Myocyte (in vitro differentiated cells): ENCODE measurements at regions not wholly inside any gene's neighbourhood (a gene's known extent, or its start where the extent isn't known, plus 50 kb on each side); places are given as distances from the start of the nearest gene placed in this dataset.

ENCODE experiments used
- DNase-seq: peaks from one replicate; pipeline ENCODE4 v3.0.0-alpha.2; 2012; ENCODE audit warnings: low read depth

DNA sequence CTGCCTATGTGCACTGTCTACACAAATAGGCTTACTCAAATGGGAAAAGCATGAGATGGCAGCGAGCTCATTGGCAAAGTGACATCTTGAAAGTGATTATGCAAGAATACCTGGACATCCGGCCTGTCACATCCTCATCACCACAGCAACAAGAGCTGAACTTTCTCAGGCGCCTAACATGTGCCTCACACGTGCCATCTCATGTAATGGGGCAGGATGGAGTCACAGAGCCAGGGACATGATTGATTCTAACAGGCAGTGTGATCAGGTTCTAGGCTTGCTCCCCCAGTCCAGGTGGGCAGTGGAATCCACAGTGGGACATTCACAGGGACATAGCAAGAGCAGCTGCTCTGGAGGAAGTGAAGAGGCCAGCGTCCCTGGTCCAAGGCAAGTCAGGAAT lies 192.3 kb upstream of the SSTR4 start:
- DNase-seq = no peak

- no peak for DNase-seq
Measured at GRCh38 chr20:22844959-22845358, 190.2 kb upstream of the SSTR4 start.

DNA sequence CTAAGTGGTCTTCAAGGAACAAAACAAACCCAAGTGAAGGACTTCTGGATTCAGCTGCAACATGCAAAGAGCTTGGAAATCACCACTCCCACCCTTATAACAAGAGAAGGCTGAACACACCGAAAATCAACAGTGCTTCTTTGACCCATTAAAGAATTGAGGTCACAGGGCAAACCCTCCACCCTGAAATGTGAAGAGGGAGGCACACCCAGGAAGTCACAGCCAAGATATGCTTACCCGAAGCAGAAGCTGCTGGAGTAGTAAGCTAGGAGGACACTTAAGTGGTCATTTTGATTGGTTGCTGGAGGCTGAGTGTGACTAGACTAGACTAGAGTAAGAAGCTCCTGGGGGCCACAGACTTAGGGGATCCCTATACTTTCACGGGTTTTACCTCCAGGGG lies 188.2 kb upstream of the SSTR4 start:
- no peak for DNase-seq

- no peak for DNase-seq
Measured at GRCh38 chr20:22848364-22848763, 186.7 kb upstream of the SSTR4 start.

GRCh38 chr20:22851679-22852346 lies 183.3 kb upstream of the SSTR4 start:
- peak; percentile 50 for DNase-seq

- no peak for DNase-seq
Measured at GRCh38 chr20:22861231-22861980, 173.7 kb upstream of the SSTR4 start.

DNA sequence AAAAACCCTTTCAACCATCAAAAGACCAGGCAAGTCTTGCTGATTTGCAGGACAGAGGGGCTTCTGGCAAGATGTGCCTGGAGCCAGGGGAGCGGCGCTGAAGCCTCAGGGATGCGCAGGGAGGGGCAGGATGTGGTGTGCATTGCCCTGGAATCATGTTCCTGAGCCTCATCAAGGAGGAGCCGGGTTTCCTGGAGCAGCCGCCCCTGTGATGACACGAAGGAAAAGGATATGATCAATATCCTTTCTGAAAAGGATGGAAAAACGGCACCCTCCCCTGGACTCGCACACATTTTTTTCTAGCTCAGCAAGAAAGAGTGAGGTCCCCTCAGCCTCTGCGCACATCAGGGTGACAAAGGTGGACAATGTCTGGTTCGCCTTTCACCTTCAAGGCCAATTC lies 173.1 kb upstream of the SSTR4 start:
- no peak for DNase-seq

DNA sequence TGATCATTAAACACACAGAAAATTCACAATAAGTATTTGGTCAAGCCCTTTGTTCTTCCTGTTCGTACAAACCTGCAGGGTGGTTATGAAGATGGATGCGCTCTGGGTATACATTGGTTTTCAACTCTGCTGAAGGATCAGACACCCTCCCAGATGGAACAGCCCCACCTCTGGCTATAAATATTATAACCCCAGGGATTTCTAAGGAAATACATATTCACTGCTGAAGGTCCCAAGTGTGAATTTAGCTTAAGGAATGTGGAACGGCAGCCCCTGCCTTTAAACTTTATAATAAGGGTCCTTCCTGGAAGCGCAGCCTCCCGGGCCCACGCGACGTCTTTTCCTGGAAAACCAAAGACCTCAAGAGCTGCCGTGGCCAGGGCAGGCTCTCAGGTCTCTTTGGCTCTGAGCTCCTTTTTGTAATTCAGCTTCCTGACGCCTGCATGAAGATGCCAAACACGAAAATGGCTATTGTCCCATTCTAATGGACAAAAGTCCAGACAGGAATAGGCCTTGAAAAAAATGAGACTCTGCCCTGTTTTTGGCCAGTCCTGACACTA lies 172.4 kb upstream of the SSTR4 start:
- no peak for DNase-seq

- peak; percentile 19 for DNase-seq
Measured at GRCh38 chr20:22863826-22864225, 171.3 kb upstream of the SSTR4 start.

GRCh38 chr20:22866812-22867341 lies 168.2 kb upstream of the SSTR4 start:
- peak; percentile 67 for DNase-seq

GRCh38 chr20:22878166-22878565 lies 156.9 kb upstream of the SSTR4 start:
- DNase-seq = no peak

GRCh38 chr20:22880277-22880676 lies 154.8 kb upstream of the SSTR4 start:
- DNase-seq = no peak

DNA sequence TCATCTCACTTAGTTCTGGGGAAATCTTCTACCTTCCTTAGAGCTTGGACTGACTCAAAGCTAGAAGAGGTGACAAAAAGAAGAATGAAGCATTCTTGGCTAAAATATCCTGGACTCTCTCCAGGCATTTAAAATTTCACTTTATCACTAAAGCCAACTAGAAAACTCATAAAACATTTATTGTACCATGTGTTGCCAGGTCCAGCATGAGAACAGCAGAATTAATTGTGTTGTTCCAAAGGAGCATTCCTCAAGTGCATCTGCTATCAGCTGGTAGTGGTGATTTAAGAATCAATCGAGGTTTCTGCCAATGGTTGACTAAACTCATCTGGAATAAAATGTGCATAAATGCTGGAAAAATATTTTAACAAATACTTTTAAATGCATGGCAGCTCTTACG lies 147.3 kb upstream of the SSTR4 start:
- no peak for DNase-seq

DNA sequence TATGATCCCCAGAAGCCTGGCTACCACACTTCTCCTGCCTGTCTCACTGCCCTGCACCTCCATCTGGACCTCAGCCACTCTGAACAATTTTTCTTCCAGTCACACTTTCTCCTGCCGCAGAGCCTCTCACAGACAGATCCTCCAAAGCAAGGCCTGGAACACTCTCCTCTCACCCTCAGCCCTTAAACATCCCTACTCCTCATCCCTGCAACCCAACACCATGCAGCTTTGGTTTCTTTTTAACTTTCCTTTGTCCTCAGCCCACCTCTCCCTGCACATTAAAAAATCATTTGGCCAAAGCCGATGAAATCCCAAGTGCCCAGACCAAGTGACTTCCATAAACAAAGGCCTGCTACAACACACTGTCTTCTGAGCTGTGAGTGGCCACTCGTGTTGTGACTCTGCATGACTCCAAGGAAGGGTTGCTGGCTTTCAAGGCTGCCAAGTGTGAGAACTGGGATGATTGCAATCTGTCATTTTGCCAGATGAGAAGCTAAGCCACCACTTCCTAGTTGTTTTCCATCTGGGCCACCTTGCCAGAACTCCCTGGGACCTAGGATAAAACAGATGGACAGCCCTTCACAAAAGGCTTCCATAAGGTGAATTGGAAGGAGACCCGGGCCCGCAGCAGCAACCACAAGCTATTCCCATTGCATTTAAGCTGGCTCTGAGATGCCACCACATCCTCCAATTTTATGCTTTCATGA lies 144.4 kb upstream of the SSTR4 start:
- DNase-seq = peak; percentile 9

- DNase-seq = no peak
Measured at GRCh38 chr20:22901164-22901563, 133.9 kb upstream of the SSTR4 start.

- no peak for DNase-seq
Measured at GRCh38 chr20:22901921-22902320, 133.2 kb upstream of the SSTR4 start.

DNA sequence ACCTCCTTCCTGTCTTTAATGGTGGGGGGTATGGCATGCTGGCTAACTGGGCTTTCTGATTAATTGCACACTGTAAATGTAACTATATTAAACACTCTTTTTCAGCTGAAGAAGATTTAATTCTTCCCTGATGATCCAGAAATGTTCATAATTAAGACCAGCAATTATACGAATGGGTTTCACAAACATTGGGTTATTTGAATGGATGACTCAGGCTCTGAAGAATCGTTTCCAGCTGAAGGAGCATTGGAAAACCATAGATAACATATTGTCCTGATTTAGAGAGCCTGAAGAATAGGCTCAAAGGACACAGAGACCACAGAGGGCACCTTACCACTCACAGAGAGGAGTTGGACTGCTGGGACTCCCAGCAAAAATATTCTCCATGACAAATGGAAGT lies 130.7 kb upstream of the SSTR4 start:
- DNase-seq = no peak

GRCh38 chr20:22904905-22905304 lies 130.2 kb upstream of the SSTR4 start:
- no peak for DNase-seq

- DNase-seq = peak; percentile 57
Measured at GRCh38 chr20:22905658-22906057, 129.5 kb upstream of the SSTR4 start.

GRCh38 chr20:22908437-22908836 lies 126.7 kb upstream of the SSTR4 start:
- no peak for DNase-seq

GRCh38 chr20:22908944-22909343 lies 126.2 kb upstream of the SSTR4 start:
- DNase-seq = no peak

- no peak for DNase-seq
Measured at GRCh38 chr20:22909436-22909835, 125.7 kb upstream of the SSTR4 start.
